ENCODE measurements at regions not wholly inside any gene's neighbourhood (a gene's known extent, or its start where the extent isn't known, plus 50 kb on each side); places are given as distances from the start of the nearest gene placed in this dataset.
"Not testable (repeated sequence)": the region's sequence is repeated elsewhere in the genome, so short reads cannot be mapped to it uniquely, and the experiment has no call there.

GRCh38 chr14:106115401-106115800 is 589.0 kb downstream of the TMEM121 start:
- Mint-ChIP-seq H3K27me3 (peaks cover 3% of the 10 kb centered on the region), H3K9me3 (no peaks in the 10 kb centered on the region), H3K4me3 (no peak overlapping the region), H3K27ac (no peak overlapping the region), H3K4me1 (peaks cover 16% of the 10 kb centered on the region), H3K36me3 (ENCODE audit: low read depth) (no peaks in the 10 kb centered on the region)
- DNase-seq (no peak), ATAC-seq (ENCODE audit: low read depth) (no peak)
- no peak for TF ChIP-seq CTCF (IDR thresholded peaks at IDR 0.05)
- ChIA-PET POLR2A (no interaction called here), CTCF (no interaction called here)
- intact Hi-C loops (cut with micrococcal nuclease), result no loop called here

- intact Hi-C loops (cut with micrococcal nuclease); H3K9me3 Mint-ChIP-seq: not testable (repeated sequence)
Measured at GRCh38 chr14:106116339-106116930, 590.1 kb downstream of the TMEM121 start.

GRCh38 chr14:106120101-106120500 is 593.7 kb downstream of the TMEM121 start:
- Mint-ChIP-seq H3K4me1 (peaks cover 16% of the 10 kb centered on the region), H3K36me3 (ENCODE audit: low read depth) (no peaks in the 10 kb centered on the region), H3K27me3 (peaks cover 3% of the 10 kb centered on the region), H3K27ac (no peak overlapping the region), H3K9me3 (no peaks in the 10 kb centered on the region), H3K4me3 (no peak overlapping the region)
- POLR2A ChIA-PET, result no interaction called here
- no peak for ATAC-seq (ENCODE audit: low read depth)
- CTCF ChIA-PET, result no interaction called here
- intact Hi-C loops (cut with micrococcal nuclease), result loop anchor here (10.0 kb wide), 1 partner anchor 265 kb away; no protein-coding TSS in a partner anchor
- DNase-seq, result no peak
- TF ChIP-seq CTCF (IDR thresholded peaks at IDR 0.05), result no peak

More at GRCh38 chr14:106116339-106116930, 590.1 kb downstream of the TMEM121 start:
- Mint-ChIP-seq H3K4me1 (peaks cover 16% of the 10 kb centered on the region), H3K4me3 (peak overlapping the region; percentile 46)
- CTCF ChIA-PET; DNase-seq; H3K36me3 Mint-ChIP-seq (ENCODE audit: low read depth); H3K27ac Mint-ChIP-seq; H3K27me3 Mint-ChIP-seq; ATAC-seq (ENCODE audit: low read depth): not testable (repeated sequence)
- POLR2A ChIA-PET, result interaction anchor here (0.7 kb wide), 1 partner anchor 254 kb away, joined by 7 read pairs; no protein-coding TSS in a partner anchor

- Mint-ChIP-seq H3K4me3 (no peak overlapping the region), H3K9me3 (no peaks in the 10 kb centered on the region), H3K4me1 (peaks cover 11% of the 10 kb centered on the region), H3K27ac (no peak overlapping the region), H3K27me3 (peaks cover 7% of the 10 kb centered on the region), H3K36me3 (ENCODE audit: low read depth) (no peaks in the 10 kb centered on the region)
- POLR2A ChIA-PET, result interaction anchor here (0.9 kb wide), 1 partner anchor 267 kb away, joined by 4 read pairs; no protein-coding TSS in a partner anchor
- no peak for TF ChIP-seq CTCF (IDR thresholded peaks at IDR 0.05)
- intact Hi-C loops (cut with micrococcal nuclease), result loop anchor here (10.0 kb wide), 1 partner anchor 274 kb away; no protein-coding TSS in a partner anchor
- ATAC-seq (ENCODE audit: low read depth) (no peak), DNase-seq (no peak)
- CTCF ChIA-PET, result interaction anchor here (1.1 to 1.3 kb wide), 2 partner anchors 12 to 592 kb away, joined by 3 read pairs; no protein-coding TSS in a partner anchor
Measured at GRCh38 chr14:106129274-106129673, 602.9 kb downstream of the TMEM121 start.

GRCh38 chr14:106129904-106130661 is 603.7 kb downstream of the TMEM121 start:
- POLR2A ChIA-PET, result interaction anchor here (0.9 kb wide), 1 partner anchor 268 kb away, joined by 4 read pairs; no protein-coding TSS in a partner anchor
- H3K4me1 Mint-ChIP-seq, result peaks cover 11% of the 10 kb centered on the region
- not testable (repeated sequence) for H3K9me3 Mint-ChIP-seq; ATAC-seq (ENCODE audit: low read depth); H3K36me3 Mint-ChIP-seq (ENCODE audit: low read depth); H3K27ac Mint-ChIP-seq; H3K27me3 Mint-ChIP-seq; H3K4me3 Mint-ChIP-seq; DNase-seq
- intact Hi-C loops (cut with micrococcal nuclease), result loop anchor here (10.0 kb wide), 1 partner anchor 275 kb away; no protein-coding TSS in a partner anchor
- CTCF ChIA-PET, result interaction anchor here (1.3 kb wide), 1 partner anchor 11 kb away, joined by 3 read pairs; no protein-coding TSS in a partner anchor

GRCh38 chr14:106133126-106133525 is 606.7 kb downstream of the TMEM121 start:
- H3K36me3 Mint-ChIP-seq (ENCODE audit: low read depth); POLR2A ChIA-PET; H3K27ac Mint-ChIP-seq; intact Hi-C loops (cut with micrococcal nuclease); ATAC-seq (ENCODE audit: low read depth); H3K9me3 Mint-ChIP-seq; CTCF ChIA-PET; H3K27me3 Mint-ChIP-seq; H3K4me3 Mint-ChIP-seq; DNase-seq: not testable (repeated sequence)
- H3K4me1 Mint-ChIP-seq, result peaks cover 11% of the 10 kb centered on the region
